Naive thymus-derived CD4-positive, alpha-beta T cell (primary cell): ENCODE measurements at regions not wholly inside any gene's neighbourhood (a gene's known extent, or its start where the extent isn't known, plus 50 kb on each side); places are given as distances from the start of the nearest gene placed in this dataset.

ENCODE experiments used
- ATAC-seq: fragments of 150-1000 bp; cut with Tn5 transposase; 2 replicates; pipeline ENCODE4 v1.10.0; 2021; ENCODE audit warnings: mild to moderate bottlenecking, moderate library complexity
- CTCF ChIA-PET: fragments of 350-600 bp; sonication (Branson Sonifier 250); formaldehyde crosslinking; loops from one replicate; lab custom pipeline; 2021; ENCODE audit warnings: antibody characterized with exemption; lab: Charles Lee
- POLR2A ChIA-PET: fragments of 350-600 bp; sonication (Branson Sonifier 250); formaldehyde crosslinking; loops from one replicate; lab custom pipeline; 2021; ENCODE audit warnings: antibody characterized with exemption, inconsistent platforms; lab: Charles Lee
- DNase-seq, 9 donors: peaks; one replicate each; pipeline versions ENCODE4 v3.0.0 to v3.0.0-alpha.2; 2020 to 2022; ENCODE audit warnings: mixed read lengths in 1 of 9
- H3K27ac ChIP-seq: one replicate; pipeline ENCODE4 v1.7.0; 2013; ENCODE audit warnings: mild to moderate bottlenecking, low read depth, low read length, moderate library complexity
- H3K27me3 ChIP-seq, 2 donors: one replicate each; pipeline ENCODE4 v1.7.0; 2013; ENCODE audit warnings: low read length in 2 of 2, mild to moderate bottlenecking in 2 of 2, moderate library complexity in 2 of 2; ENCODE audit not compliant: control insufficient read depth in 2 of 2, insufficient read depth in 2 of 2
- H3K36me3 ChIP-seq, 3 experiments: 1 replicate in 2 of 3; 2 replicates in 1 of 3; pipeline ENCODE4 v1.7.0; 2013; ENCODE audit warnings: low read length in 3 of 3, mild to moderate bottlenecking in 3 of 3, moderate library complexity in 1 of 3; ENCODE audit not compliant: insufficient read depth in 3 of 3, control insufficient read depth in 2 of 3
- H3K4me1 ChIP-seq, 2 donors: one replicate each; pipeline ENCODE4 v1.7.0; 2013; ENCODE audit warnings: low read length in 2 of 2, mild to moderate bottlenecking in 2 of 2, moderate library complexity in 1 of 2; ENCODE audit not compliant: control insufficient read depth in 2 of 2, insufficient read depth in 2 of 2
- H3K4me3 ChIP-seq: 2 replicates; pipeline ENCODE4 v1.7.0; 2013; ENCODE audit warnings: mild to moderate bottlenecking, low read length
- H3K9me3 ChIP-seq, 3 experiments: 1 replicate in 2 of 3; 2 replicates in 1 of 3; pipeline ENCODE4 v1.7.0; 2013; ENCODE audit warnings: low read length in 3 of 3; ENCODE audit not compliant: control insufficient read depth in 2 of 3
- H3K27ac Mint-ChIP-seq, 9 donors: one replicate each; pipeline ENCODE4 v1.8.0; 2020 to 2022; ENCODE audit warnings: mixed read lengths in 9 of 9, mild to moderate bottlenecking in 8 of 9, moderate library complexity in 5 of 9, inconsistent platforms in 2 of 9
- H3K27me3 Mint-ChIP-seq, 5 donors: one replicate each; pipeline ENCODE4 v1.8.0; 2021 to 2022; ENCODE audit warnings: mixed read lengths in 5 of 5, mild to moderate bottlenecking in 1 of 5
- H3K36me3 Mint-ChIP-seq, 5 donors: one replicate each; pipeline ENCODE4 v1.8.0; 2020 to 2022; ENCODE audit warnings: mixed read lengths in 5 of 5, mild to moderate bottlenecking in 3 of 5, inconsistent platforms in 1 of 5
- H3K4me1 Mint-ChIP-seq, 7 donors: one replicate each; pipeline ENCODE4 v1.8.0; 2020 to 2022; ENCODE audit warnings: mixed read lengths in 7 of 7, mild to moderate bottlenecking in 3 of 7, inconsistent platforms in 1 of 7
- H3K4me3 Mint-ChIP-seq, 10 donors: one replicate each; pipeline ENCODE4 v1.8.0; 2020 to 2022; ENCODE audit warnings: mild to moderate bottlenecking in 10 of 10, mixed read lengths in 10 of 10, moderate library complexity in 6 of 10, inconsistent platforms in 2 of 10
- H3K9me3 Mint-ChIP-seq, 11 donors: one replicate each; pipeline ENCODE4 v1.8.0; 2020 to 2022; ENCODE audit warnings: mixed read lengths in 11 of 11, mild to moderate bottlenecking in 4 of 11, inconsistent platforms in 1 of 11, moderate library complexity in 1 of 11
- intact Hi-C, 2 donors: fragments of 100-400 bp; cut with micrococcal nuclease; formaldehyde crosslinking; loops; one replicate each; pipeline ENCODE4 v1.15.1; 2023

- POLR2A ChIA-PET, result no interaction called here
- no peaks in the 10 kb centered on the region for H3K4me1 Mint-ChIP-seq
Measured at GRCh38 chr2:198339116-198339515, 534.7 kb downstream of the PLCL1 start.

GRCh38 chr2:198337368-198337767 is 533.0 kb downstream of the PLCL1 start:
- CTCF ChIA-PET, result interaction anchor here (1.2 kb wide), 1 partner anchor 23 kb away, joined by 3 read pairs; no protein-coding TSS in a partner anchor
- H3K27me3 ChIP-seq, result no peaks in the 10 kb centered on the region
- Mint-ChIP-seq H3K27ac (no peak overlapping the region), H3K4me3 (no peak overlapping the region), H3K9me3 (no peaks in the 10 kb centered on the region), H3K36me3 (no peaks in the 10 kb centered on the region), H3K27me3 (peaks cover 20 to 54% (median 36%) of the 10 kb centered on the region in 5 donors), H3K4me1 (no peaks in the 10 kb centered on the region)
- POLR2A ChIA-PET, result no interaction called here
- no peak for ATAC-seq
- no peaks in the 10 kb centered on the region for H3K4me1 ChIP-seq
- H3K27ac ChIP-seq, result no peak overlapping the region
- no peaks in the 10 kb centered on the region for H3K36me3 ChIP-seq
- no peak overlapping the region for H3K4me3 ChIP-seq
- no peaks in the 10 kb centered on the region for H3K9me3 ChIP-seq
- intact Hi-C loops, result no loop called here
- DNase-seq, result no peak

More at GRCh38 chr2:198339116-198339515, 534.7 kb downstream of the PLCL1 start:
- Histone ChIP-seq H3K9me3 (no peaks in the 10 kb centered on the region), H3K27ac (no peak overlapping the region), H3K27me3 (no peaks in the 10 kb centered on the region), H3K4me3 (no peak overlapping the region), H3K36me3 (no peaks in the 10 kb centered on the region), H3K4me1 (no peaks in the 10 kb centered on the region)
- Mint-ChIP-seq H3K9me3 (no peaks in the 10 kb centered on the region), H3K36me3 (no peaks in the 10 kb centered on the region), H3K4me3 (no peak overlapping the region), H3K27ac (no peak overlapping the region), H3K27me3 (peaks cover 23 to 51% (median 36%) of the 10 kb centered on the region in 5 donors)
- ATAC-seq (no peak), DNase-seq (no peak)
- CTCF ChIA-PET, result no interaction called here
- intact Hi-C loops, result no loop called here

GRCh38 chr2:198328454-198328853 is 524.1 kb downstream of the PLCL1 start:
- Histone ChIP-seq H3K9me3 (no peaks in the 10 kb centered on the region), H3K4me1 (peaks cover 10 to 14% of the 10 kb centered on the region in 2 donors), H3K27me3 (peaks cover 0 to 7% of the 10 kb centered on the region in 2 donors), H3K36me3 (no peaks in the 10 kb centered on the region), H3K27ac (no peak overlapping the region), H3K4me3 (no peak overlapping the region)
- peaks cover 40 to 60% (median 44%) of the 10 kb centered on the region in 5 donors for H3K27me3 Mint-ChIP-seq
- no peaks in the 10 kb centered on the region for H3K9me3 Mint-ChIP-seq
- POLR2A ChIA-PET, result no interaction called here
- no peak overlapping the region for H3K27ac Mint-ChIP-seq
- intact Hi-C loops, result no loop called here
- H3K4me3 Mint-ChIP-seq, result no peak overlapping the region
- peaks cover 7 to 30% (median 24%) of the 10 kb centered on the region in 7 donors for H3K4me1 Mint-ChIP-seq
- CTCF ChIA-PET, result no interaction called here
- ATAC-seq (no peak), DNase-seq (no peak)
- no peaks in the 10 kb centered on the region for H3K36me3 Mint-ChIP-seq

GRCh38 chr2:198327526-198327925 is 523.1 kb downstream of the PLCL1 start:
- intact Hi-C loops, result no loop called here

GRCh38 chr2:198326431-198326830 is 522.0 kb downstream of the PLCL1 start:
- peaks cover 44 to 64% (median 49%) of the 10 kb centered on the region in 5 donors for H3K27me3 Mint-ChIP-seq
- no peaks in the 10 kb centered on the region for H3K9me3 ChIP-seq
- ChIA-PET POLR2A (no interaction called here), CTCF (interaction anchor here (0.6 kb wide), 1 partner anchor 150 kb away, joined by 3 read pairs; no protein-coding TSS in a partner anchor)
- no peak overlapping the region for H3K4me3 ChIP-seq
- peak overlapping the region in 5 of 9 donors; percentile 7 to 35 (median 20) for H3K27ac Mint-ChIP-seq
- intact Hi-C loops, result no loop called here
- H3K27me3 ChIP-seq, result peaks cover 0 to 7% of the 10 kb centered on the region in 2 donors
- peaks cover 10 to 14% of the 10 kb centered on the region in 2 donors for H3K4me1 ChIP-seq
- H3K9me3 Mint-ChIP-seq, result no peaks in the 10 kb centered on the region
- ATAC-seq, result peak; percentile 89
- no peaks in the 10 kb centered on the region for H3K36me3 ChIP-seq
- no peak overlapping the region for H3K27ac ChIP-seq
- H3K36me3 Mint-ChIP-seq, result no peaks in the 10 kb centered on the region
- peaks cover 7 to 30% (median 24%) of the 10 kb centered on the region in 7 donors for H3K4me1 Mint-ChIP-seq
- peak in 7 of 9 donors; percentile 22 to 73 (median 57) for DNase-seq
- H3K4me3 Mint-ChIP-seq, result peak overlapping the region in 4 of 10 donors; percentile 11 to 55 (median 42)

More at GRCh38 chr2:198327526-198327925, 523.1 kb downstream of the PLCL1 start:
- DNase-seq (no peak), ATAC-seq (no peak)
- no peak overlapping the region for H3K27ac Mint-ChIP-seq
- Histone ChIP-seq H3K4me1 (peaks cover 10 to 14% of the 10 kb centered on the region in 2 donors), H3K36me3 (no peaks in the 10 kb centered on the region), H3K27ac (no peak overlapping the region), H3K27me3 (peaks cover 0 to 7% of the 10 kb centered on the region in 2 donors), H3K9me3 (no peaks in the 10 kb centered on the region), H3K4me3 (no peak overlapping the region)
- ChIA-PET CTCF (no interaction called here), POLR2A (no interaction called here)
- no peak overlapping the region for H3K4me3 Mint-ChIP-seq
- H3K36me3 Mint-ChIP-seq, result no peaks in the 10 kb centered on the region
- H3K9me3 Mint-ChIP-seq, result no peaks in the 10 kb centered on the region
- H3K27me3 Mint-ChIP-seq, result peaks cover 41 to 64% (median 49%) of the 10 kb centered on the region in 5 donors
- peaks cover 7 to 30% (median 24%) of the 10 kb centered on the region in 7 donors for H3K4me1 Mint-ChIP-seq

- peaks cover 10 to 14% of the 10 kb centered on the region in 2 donors for H3K4me1 ChIP-seq
- ChIA-PET POLR2A (no interaction called here), CTCF (no interaction called here)
- peaks cover 0 to 7% of the 10 kb centered on the region in 2 donors for H3K27me3 ChIP-seq
- H3K4me3 ChIP-seq, result no peak overlapping the region
- ATAC-seq (no peak), DNase-seq (no peak)
- no peak overlapping the region for H3K27ac ChIP-seq
- Mint-ChIP-seq H3K27me3 (peaks cover 53 to 68% (median 54%) of the 10 kb centered on the region in 5 donors), H3K4me3 (no peak overlapping the region), H3K27ac (no peak overlapping the region), H3K9me3 (no peaks in the 10 kb centered on the region), H3K4me1 (peaks cover 7 to 30% (median 24%) of the 10 kb centered on the region in 7 donors), H3K36me3 (no peaks in the 10 kb centered on the region)
- no peaks in the 10 kb centered on the region for H3K36me3 ChIP-seq
- intact Hi-C loops, result no loop called here
- no peaks in the 10 kb centered on the region for H3K9me3 ChIP-seq
Measured at GRCh38 chr2:198325359-198325758, 521.0 kb downstream of the PLCL1 start.

GRCh38 chr2:198324071-198324470 is 519.7 kb downstream of the PLCL1 start:
- H3K27me3 ChIP-seq, result peaks cover 0 to 14% of the 10 kb centered on the region in 2 donors
- peaks cover 10 to 14% of the 10 kb centered on the region in 2 donors for H3K4me1 ChIP-seq
- ATAC-seq (no peak), DNase-seq (no peak)
- no peak overlapping the region for H3K4me3 ChIP-seq
- H3K9me3 ChIP-seq, result no peaks in the 10 kb centered on the region
- no peak overlapping the region for H3K4me3 Mint-ChIP-seq
- no peaks in the 10 kb centered on the region for H3K9me3 Mint-ChIP-seq
- H3K27me3 Mint-ChIP-seq, result peaks cover 56 to 73% (median 59%) of the 10 kb centered on the region in 5 donors
- ChIA-PET POLR2A (no interaction called here), CTCF (interaction anchor here (0.7 to 1.5 kb wide), 3 partner anchors 10 to 27 kb away, joined by 3 to 5 read pairs (median 3); no protein-coding TSS in a partner anchor)
- no peak overlapping the region for H3K27ac Mint-ChIP-seq
- peaks cover 7 to 30% (median 24%) of the 10 kb centered on the region in 7 donors for H3K4me1 Mint-ChIP-seq
- no peaks in the 10 kb centered on the region for H3K36me3 Mint-ChIP-seq
- H3K27ac ChIP-seq, result no peak overlapping the region
- H3K36me3 ChIP-seq, result no peaks in the 10 kb centered on the region
- intact Hi-C loops, result no loop called here
